GM18861 (cell line): ENCODE measurements at regions not wholly inside any gene's neighbourhood (a gene's known extent, or its start where the extent isn't known, plus 50 kb on each side); places are given as distances from the start of the nearest gene placed in this dataset.
"Not testable (repeated sequence)": the region's sequence is repeated elsewhere in the genome, so short reads cannot be mapped to it uniquely, and the experiment has no call there.

Experiments used
- ATAC-seq: cut with Tn5 transposase; IDR thresholded peaks from one replicate; pipeline ENCODE4 v1.9.1; 2021; ENCODE audit not compliant: unreplicated experiment

- peak; percentile 48 for ATAC-seq
These were observed 359.1 kb downstream of the BARHL2 start for GRCh38 chr1:90357995-90358394.

- peak; percentile 32 for ATAC-seq
These were observed 360.1 kb downstream of the BARHL2 start for GRCh38 chr1:90356991-90357390.

DNA sequence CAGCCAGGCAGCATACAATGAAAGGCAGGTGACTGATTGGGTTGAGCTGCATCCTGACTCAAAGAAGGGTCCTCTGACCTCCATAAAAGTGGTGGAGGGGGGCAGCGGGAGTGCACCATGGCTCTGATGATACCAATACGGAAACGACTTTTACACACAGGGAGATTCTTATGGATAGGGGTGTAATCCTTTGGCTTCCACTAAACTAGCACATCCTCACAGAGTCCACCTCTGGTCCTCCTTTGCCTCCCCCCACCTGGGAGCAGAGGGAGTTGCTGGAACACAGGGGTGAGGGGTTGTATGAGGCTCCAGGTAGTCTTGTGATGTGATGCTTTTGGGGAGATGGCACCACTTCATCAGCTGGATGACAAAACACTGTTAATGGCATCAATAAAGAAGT lies 361.0 kb downstream of the BARHL2 start:
- ATAC-seq = no peak

- no peak for ATAC-seq
These were observed 359.8 kb downstream of the ZNF326 start for GRCh38 chr1:90354704-90355103.

GRCh38 chr1:90351019-90351418 lies 356.1 kb downstream of the ZNF326 start:
- ATAC-seq = no peak

GRCh38 chr1:90349510-90349909 lies 354.6 kb downstream of the ZNF326 start:
- ATAC-seq = no peak

DNA sequence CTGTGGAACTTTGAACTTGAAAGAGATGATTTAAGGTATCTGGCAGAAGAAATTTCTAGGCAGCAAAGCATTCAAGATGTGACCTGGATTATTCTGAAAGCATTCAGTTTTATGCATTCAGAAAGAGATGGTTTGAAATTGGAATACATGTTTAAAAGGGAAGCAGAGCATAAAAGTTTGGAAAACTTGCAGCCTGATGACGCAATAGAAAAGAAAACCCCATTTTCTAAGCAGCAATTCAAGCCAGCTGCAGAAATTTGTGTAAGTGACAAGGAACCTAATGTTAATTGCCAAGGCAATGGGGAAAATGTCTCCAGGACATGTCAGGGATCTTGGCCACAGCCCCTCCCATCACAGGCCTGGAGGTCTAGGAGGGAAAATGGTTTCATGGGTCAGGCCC lies 354.0 kb downstream of the ZNF326 start:
- no peak for ATAC-seq

DNA sequence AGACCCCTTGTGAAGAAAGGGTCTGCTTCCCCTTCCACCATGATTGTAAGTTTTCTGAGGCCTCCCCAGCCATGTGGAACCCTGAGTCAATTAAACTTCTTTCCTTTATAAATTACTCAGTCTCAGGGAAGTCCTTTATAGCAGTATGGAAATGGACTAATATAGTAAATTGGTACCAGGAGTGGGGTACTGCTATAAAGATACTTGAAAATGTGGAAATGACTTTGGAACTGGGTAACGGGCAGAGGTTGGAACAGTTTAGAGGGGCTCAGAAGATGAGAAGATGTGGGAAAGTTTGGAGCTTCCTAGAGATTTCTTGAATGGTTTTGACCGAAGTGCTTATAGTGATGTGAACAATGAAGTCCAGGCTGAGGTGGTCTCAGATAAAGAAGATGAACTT lies 353.5 kb downstream of the ZNF326 start:
- not testable (repeated sequence) for ATAC-seq

DNA sequence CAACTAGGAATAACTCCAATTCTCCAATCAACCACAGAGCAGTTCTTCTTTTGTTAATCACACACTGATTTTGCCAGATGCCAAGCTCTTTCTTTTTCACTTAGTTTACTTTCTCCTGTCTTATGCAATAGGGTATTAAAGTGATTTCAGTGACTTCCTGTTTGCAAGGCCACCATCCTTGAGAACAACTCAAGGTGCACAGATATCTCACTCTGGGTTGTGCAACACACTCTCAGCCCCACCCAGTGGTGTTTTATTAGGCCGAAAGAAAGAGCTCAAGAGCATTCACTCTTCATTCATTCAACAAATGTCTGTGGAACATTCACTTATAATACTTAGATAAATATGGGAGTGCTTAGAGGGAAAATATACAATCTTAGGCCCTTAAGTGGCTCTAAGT lies 352.5 kb downstream of the ZNF326 start:
- no peak for ATAC-seq

DNA sequence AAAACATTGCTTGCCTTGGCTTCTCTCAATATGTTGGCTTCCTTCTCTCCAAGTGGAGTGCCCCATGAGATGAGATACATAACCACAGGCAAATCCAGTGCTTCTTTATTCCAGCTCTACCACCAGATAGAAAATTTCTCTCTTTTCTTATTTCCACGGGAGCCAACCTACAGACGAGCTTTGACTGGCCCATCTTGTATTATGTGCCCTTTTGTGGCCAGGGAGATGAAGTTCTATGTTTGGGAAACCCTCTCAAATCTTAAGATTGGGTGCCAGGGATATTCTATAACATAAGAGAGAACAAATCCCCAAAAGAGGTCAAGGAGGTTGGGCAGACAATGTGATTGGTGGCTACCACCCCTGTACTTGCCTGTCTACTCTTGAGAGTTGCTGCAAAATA lies 351.8 kb downstream of the ZNF326 start:
- no peak for ATAC-seq

- ATAC-seq = no peak
These were observed 351.4 kb downstream of the ZNF326 start for GRCh38 chr1:90346349-90346748.

GRCh38 chr1:90344963-90345730 lies 350.2 kb downstream of the ZNF326 start:
- ATAC-seq = no peak

- ATAC-seq = no peak
These were observed 346.6 kb downstream of the ZNF326 start for GRCh38 chr1:90341516-90341915.

- no peak for ATAC-seq
These were observed 345.7 kb downstream of the ZNF326 start for GRCh38 chr1:90340606-90341005.

GRCh38 chr1:90339811-90340210 lies 344.9 kb downstream of the ZNF326 start:
- no peak for ATAC-seq

DNA sequence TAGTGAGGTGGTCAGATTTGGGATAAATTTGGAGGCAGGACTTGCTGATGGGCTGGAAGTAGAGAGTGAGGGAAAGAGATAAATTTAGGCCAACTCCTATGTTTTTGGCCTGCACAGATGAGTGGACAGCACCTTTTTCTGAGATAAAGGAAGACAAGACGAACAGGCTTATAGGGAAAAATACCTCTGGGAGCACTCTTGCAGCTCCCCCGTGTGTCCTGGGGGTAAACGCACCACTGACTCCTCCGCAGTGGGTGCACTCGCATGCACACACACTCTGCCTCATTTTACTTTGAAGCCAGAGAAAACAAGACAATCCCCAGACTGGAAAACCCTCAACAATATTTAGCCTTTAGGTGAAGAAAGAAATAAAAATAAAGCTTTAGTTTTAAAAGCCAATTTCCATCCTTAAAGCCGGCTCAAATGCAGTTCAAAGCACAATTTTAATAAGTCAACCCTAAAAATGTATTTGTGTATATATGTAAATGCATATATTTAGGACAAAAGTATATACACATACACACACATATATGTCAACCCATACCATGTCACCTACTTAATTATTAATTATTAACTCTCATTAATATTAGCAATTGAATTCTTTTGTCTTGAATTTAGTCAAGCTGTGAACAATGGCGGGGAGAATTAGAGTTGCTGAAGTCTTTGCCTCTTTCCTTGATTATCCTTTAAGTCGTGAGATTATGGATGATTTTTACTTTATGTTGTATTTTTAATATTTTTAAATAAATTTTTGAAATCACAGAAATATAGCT lies 341.8 kb downstream of the ZNF326 start:
- ATAC-seq = no peak

DNA sequence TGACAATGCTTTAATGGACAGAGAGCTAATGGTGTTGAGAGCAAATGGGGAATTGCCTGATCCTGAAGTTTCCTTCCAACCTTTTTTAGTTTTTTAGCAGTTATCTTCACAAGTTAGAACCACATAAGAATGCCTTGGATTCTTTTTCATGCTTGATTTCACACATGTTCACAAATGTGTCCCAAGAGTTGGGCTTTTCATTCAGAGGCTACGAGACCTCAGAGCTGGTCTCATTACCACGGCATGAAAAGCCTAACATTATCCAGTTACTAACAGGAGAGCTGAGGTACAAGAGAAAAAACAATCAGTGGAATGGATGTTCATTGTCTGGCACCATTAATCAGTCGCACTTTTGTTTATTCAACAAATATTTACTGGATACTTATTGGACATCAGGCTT lies 340.6 kb downstream of the ZNF326 start:
- ATAC-seq = no peak

DNA sequence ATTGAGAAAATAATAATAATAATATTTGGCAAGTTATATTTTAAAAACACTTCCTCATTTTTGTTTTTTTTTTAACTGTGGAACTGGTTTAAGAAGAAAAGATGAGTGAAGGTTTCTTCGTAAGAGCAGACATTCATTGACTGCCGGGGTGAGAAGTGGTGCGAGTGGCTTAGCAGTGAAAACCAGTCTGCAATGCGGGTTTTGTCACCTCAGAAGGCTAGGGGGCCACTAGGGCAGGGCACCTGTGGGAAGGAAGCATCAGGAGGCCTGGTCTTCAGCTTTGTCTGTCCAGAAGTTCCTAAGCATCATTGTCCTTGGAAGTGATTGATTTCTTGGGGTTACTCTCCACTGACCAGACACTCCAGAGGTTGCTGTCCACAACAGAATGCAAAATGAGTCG lies 339.2 kb downstream of the ZNF326 start:
- ATAC-seq = no peak

GRCh38 chr1:90325168-90325567 lies 330.3 kb downstream of the ZNF326 start:
- ATAC-seq = no peak

DNA sequence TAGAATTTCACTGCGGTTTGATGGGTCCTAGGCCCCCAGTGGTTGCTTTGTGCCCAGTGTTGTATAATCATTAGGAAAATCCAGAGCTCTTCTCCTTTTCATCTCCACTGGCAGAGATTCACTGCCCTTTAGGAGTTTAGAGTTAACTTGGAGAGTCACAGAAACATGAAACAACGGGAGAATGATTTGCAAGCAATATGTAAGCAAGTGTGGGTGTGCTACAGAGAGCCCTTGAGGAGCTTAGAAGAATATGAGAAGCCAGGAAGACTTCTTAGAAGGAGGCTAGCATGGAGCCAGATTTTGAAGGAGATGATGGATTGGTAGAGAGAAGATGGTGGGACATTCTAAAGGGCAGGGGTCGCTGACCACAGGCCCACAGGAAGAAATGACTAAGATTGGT lies 327.3 kb downstream of the ZNF326 start:
- ATAC-seq = no peak

DNA sequence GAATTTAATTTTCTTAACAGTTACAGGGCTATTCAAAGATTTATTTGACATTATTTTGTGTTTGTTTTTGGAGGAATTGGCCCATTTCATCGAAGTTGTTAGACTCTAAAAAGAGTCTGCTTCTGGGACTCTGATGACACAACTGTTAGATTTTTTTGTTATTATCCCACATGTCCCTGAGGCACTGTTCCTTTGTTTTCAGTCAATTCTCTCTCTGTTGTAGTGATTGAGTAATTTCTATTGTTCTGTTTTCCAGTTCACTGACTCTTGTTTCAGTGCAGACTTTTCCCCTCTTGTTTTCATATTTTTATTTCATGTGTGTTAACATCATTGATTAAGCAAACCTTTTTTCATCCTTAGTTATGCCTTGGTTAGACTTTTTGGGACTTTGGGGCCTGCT lies 325.0 kb downstream of the ZNF326 start:
- no peak for ATAC-seq

DNA sequence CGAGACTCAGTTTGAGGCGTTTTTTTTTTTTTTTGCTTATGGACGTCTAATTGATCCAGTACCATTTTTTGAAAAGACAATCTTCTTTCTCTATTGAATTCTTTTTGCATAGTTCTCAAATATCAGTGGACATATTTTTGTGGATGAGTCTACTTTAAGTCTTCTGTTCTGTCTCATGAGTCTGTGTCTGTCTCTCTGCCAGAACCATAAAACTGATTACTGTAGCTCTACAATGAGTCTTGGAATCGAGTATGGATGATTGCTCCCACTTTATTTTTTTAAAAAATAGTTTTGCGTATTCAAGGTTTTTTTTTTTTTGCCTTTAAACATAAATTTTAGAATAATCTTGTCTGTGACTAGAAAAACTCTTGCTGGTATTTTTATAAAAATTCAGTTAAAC lies 323.5 kb downstream of the ZNF326 start:
- ATAC-seq = no peak
